Esophagus squamous epithelium (tissue), 5 donors: ENCODE measurements at regions not wholly inside any gene's neighbourhood (a gene's known extent, or its start where the extent isn't known, plus 50 kb on each side); places are given as distances from the start of the nearest gene placed in this dataset.

Experiments used
- DNase-seq: peaks from one replicate; lab custom pipeline; 2025; lab: John Stamatoyannopoulos, UW
- H3K27ac ChIP-seq, 4 donors: fragments of 200-600 bp; sonication (generic); one replicate each; pipeline ENCODE4 v1.5.1; 2016 to 2019; ENCODE audit warnings: mild to moderate bottlenecking in 1 of 4
- H3K27me3 ChIP-seq, 4 donors: fragments of 200-600 bp; sonication (generic); 1 replicate in 3 of 4; 2 replicates in 1 of 4; pipeline versions ENCODE4 v1.5.1 to v1.6.0; 2017 to 2021; ENCODE audit warnings: antibody characterized with exemption in 1 of 4
- H3K36me3 ChIP-seq, 3 donors: fragments of 200-600 bp; sonication (generic); one replicate each; pipeline ENCODE4 v1.5.1; 2016 to 2019
- H3K4me1 ChIP-seq, 3 donors: fragments of 200-600 bp; sonication (generic); one replicate each; pipeline ENCODE4 v1.5.1; 2017 to 2019
- H3K4me3 ChIP-seq, 4 donors: fragments of 200-600 bp; sonication (generic); 1 replicate in 3 of 4; 2 replicates in 1 of 4; pipeline ENCODE4 v1.5.1; 2016 to 2019; ENCODE audit warnings: mild to moderate bottlenecking in 2 of 4, moderate library complexity in 1 of 4
- H3K9me3 ChIP-seq, 3 donors: fragments of 200-600 bp; sonication (generic); one replicate each; pipeline ENCODE4 v1.5.1; 2016 to 2019
- CTCF ChIP-seq, 6 experiments: fragments of 450-650 bp in 4 of 6; fragments of 200-600 bp in 2 of 6; sonication (generic) in 2 of 6; IDR thresholded peaks; one replicate each; pipeline ENCODE4 v1.5.1; 2016 to 2019; ENCODE audit warnings: antibody characterized with exemption in 6 of 6, mild to moderate bottlenecking in 4 of 6, moderate library complexity in 4 of 6
- POLR2A ChIP-seq, 4 donors: fragments of 450-650 bp; IDR thresholded peaks; one replicate each; pipeline ENCODE4 v1.6.1; 2017; ENCODE audit warnings: antibody characterized with exemption in 4 of 4, mild to moderate bottlenecking in 4 of 4, moderate library complexity in 3 of 4
- WGBS, 2 donors: methylation state at CpG; one replicate each; pipeline ENCODE4 v1.1.5; 2018; 5-methylcytosine and 5-hydroxymethylcytosine counted together
- intact Hi-C: fragments of 100-400 bp; cut with DNase I; formaldehyde crosslinking; loops from one replicate; pipeline ENCODE4 v1.15.0; 2022
- donor health status: DM: yes; HTN: yes; CAD: no.

GRCh38 chr13:112012705-112013085, 54.3 kb upstream of the SOX1 start:
- TF ChIP-seq CTCF (IDR thresholded peaks at IDR 0.05) (no peak), POLR2A (IDR thresholded peaks at IDR 0.05) (no peak)
- DNase-seq = no peak
- H3K4me1 ChIP-seq = no peaks in the 10 kb centered on the region

DNA sequence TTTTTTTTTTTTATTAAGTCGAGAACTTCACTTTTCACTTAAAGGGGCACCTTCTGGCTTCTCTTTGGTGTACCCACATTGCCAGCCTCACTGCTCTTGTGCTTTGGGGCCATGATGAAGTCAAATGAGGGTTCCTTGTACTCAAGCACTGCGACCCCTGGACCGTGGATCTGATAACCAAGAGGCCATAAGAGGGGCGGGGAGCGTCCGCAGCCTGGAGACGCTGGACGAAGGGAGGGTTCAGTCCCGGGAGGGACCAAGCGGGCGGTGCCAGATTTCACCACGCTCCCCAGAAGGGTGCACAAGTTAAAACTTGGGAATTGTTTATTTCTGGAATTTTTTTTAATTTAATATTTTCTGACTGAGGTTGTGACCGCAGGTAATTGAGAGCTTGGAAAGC, 53.3 kb upstream of the SOX1 start:
- H3K4me1 ChIP-seq = no peaks in the 10 kb centered on the region
- WGBS, 2 donors = 79 to 87% methylated on average over 10 to 12 of the region's 13 CpGs
- no peaks in the 10 kb centered on the region for H3K27me3 ChIP-seq
- no peak overlapping the region for H3K4me3 ChIP-seq
- TF ChIP-seq POLR2A (IDR thresholded peaks at IDR 0.05) = no peak
- TF ChIP-seq CTCF (IDR thresholded peaks at IDR 0.05) = no peak
- intact Hi-C loops = no loop called here
- H3K36me3 ChIP-seq = no peaks in the 10 kb centered on the region
- no peak overlapping the region for H3K27ac ChIP-seq
- no peaks in the 10 kb centered on the region for H3K9me3 ChIP-seq
- DNase-seq = no peak

More at GRCh38 chr13:112012705-112013085, 54.3 kb upstream of the SOX1 start:
- H3K4me3 ChIP-seq = no peak overlapping the region
- no peak overlapping the region for H3K27ac ChIP-seq
- H3K9me3 ChIP-seq = no peaks in the 10 kb centered on the region
- WGBS, 2 donors = 57 to 100% methylated on average over 1 of the region's 11 CpGs
- intact Hi-C loops = no loop called here
- peaks cover 0 to under 1% (median 0%) of the 10 kb centered on the region in 4 donors for H3K27me3 ChIP-seq
- no peaks in the 10 kb centered on the region for H3K36me3 ChIP-seq

DNA sequence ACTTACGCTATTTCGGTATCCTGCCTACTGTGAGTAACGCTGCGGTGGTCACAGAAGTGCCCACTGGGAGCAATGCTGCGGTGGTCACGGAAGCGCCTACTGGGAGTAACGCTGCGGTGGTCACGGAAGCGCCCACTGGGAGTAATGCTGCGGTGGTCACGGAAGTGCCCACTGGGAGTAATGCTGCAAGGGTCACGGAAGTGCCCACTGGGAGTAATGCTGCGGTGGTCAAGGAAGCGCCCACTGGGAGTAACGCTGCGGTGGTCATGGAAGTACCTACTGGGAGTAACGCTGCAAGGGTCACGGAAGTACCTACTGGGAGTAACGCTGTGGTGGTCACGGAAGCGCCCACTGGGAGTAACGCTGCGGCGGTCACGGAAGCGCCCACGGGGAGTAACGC, 52.1 kb upstream of the SOX1 start:
- Histone ChIP-seq H3K36me3 (no peaks in the 10 kb centered on the region), H3K27me3 (no peaks in the 10 kb centered on the region), H3K9me3 (no peaks in the 10 kb centered on the region), H3K27ac (no peak overlapping the region), H3K4me1 (no peaks in the 10 kb centered on the region), H3K4me3 (no peak overlapping the region)
- WGBS, 2 donors = 64 to 73% methylated on average over 13 to 15 of the region's 30 CpGs
- TF ChIP-seq CTCF (IDR thresholded peaks at IDR 0.05) = no peak
- no peak for TF ChIP-seq POLR2A (IDR thresholded peaks at IDR 0.05)
- intact Hi-C loops = no loop called here
- no peak for DNase-seq
